Left ventricle myocardium inferior (tissue), 1 donor: ENCODE measurements at regions not wholly inside any gene's neighbourhood (a gene's known extent, or its start where the extent isn't known, plus 50 kb on each side); places are given as distances from the start of the nearest gene placed in this dataset.

Experiments
- DNase-seq: peaks from one replicate; pipeline ENCODE4 v3.0.0-alpha.2; 2020
- H3K27ac ChIP-seq: fragments of 200-600 bp; replicated peaks from 2 replicates; pipeline ENCODE4 v1.8.0; 2021
- H3K27me3 ChIP-seq: fragments of 200-600 bp; 2 replicates; pipeline ENCODE4 v1.8.0; 2021; ENCODE audit warnings: low read depth
- H3K36me3 ChIP-seq: fragments of 200-600 bp; 2 replicates; pipeline ENCODE4 v1.8.0; 2021
- H3K4me1 ChIP-seq: fragments of 200-600 bp; 2 replicates; pipeline ENCODE4 v1.8.0; 2021
- H3K4me3 ChIP-seq: fragments of 200-600 bp; 2 replicates; pipeline ENCODE4 v1.8.0; 2021; ENCODE audit warnings: mild to moderate bottlenecking, moderate library complexity
- H3K9me3 ChIP-seq: fragments of 200-600 bp; replicated peaks from 2 replicates; pipeline ENCODE4 v1.8.0; 2021
- CTCF ChIP-seq: fragments of 200-600 bp; IDR thresholded peaks from 2 replicates; pipeline ENCODE4 v1.8.0; 2021; ENCODE audit warnings: antibody characterized with exemption, mild to moderate bottlenecking, borderline replicate concordance
- intact Hi-C: fragments of 100-400 bp; cut with micrococcal nuclease; formaldehyde crosslinking; loops from one replicate; pipeline ENCODE4 v1.11.0; 2022
- donor health status: DM: no; HTN: yes; CAD: no; lungs with severe emphysema.

GRCh38 chr9:8188723-8189407, 389.3 kb upstream of the DMAC1 start:
- TF ChIP-seq CTCF: no peak
- Histone ChIP-seq H3K9me3 (peaks cover 24% of the 10 kb centered on the region), H3K4me3 (no peak overlapping the region), H3K27me3 (no peaks in the 10 kb centered on the region), H3K36me3 (no peaks in the 10 kb centered on the region), H3K27ac (no peak overlapping the region), H3K4me1 (no peaks in the 10 kb centered on the region)
- no peak for DNase-seq
- intact Hi-C loops: no loop called here

GRCh38 chr9:8186560-8186959, 387.0 kb upstream of the DMAC1 start:
- intact Hi-C loops: no loop called here
- Histone ChIP-seq H3K27ac (no peak overlapping the region), H3K4me1 (no peaks in the 10 kb centered on the region), H3K9me3 (peaks cover 6% of the 10 kb centered on the region), H3K4me3 (no peak overlapping the region), H3K27me3 (no peaks in the 10 kb centered on the region), H3K36me3 (no peaks in the 10 kb centered on the region)
- TF ChIP-seq CTCF: no peak
- DNase-seq: no peak

GRCh38 chr9:8183618-8184017, 384.0 kb upstream of the DMAC1 start:
- H3K4me1 ChIP-seq: no peaks in the 10 kb centered on the region
- no peaks in the 10 kb centered on the region for H3K9me3 ChIP-seq
- no peak for TF ChIP-seq CTCF
- H3K27me3 ChIP-seq: no peaks in the 10 kb centered on the region
- H3K27ac ChIP-seq: no peak overlapping the region
- H3K36me3 ChIP-seq: no peaks in the 10 kb centered on the region
- DNase-seq: no peak
- H3K4me3 ChIP-seq: no peak overlapping the region
- intact Hi-C loops: no loop called here

GRCh38 chr9:8179381-8180053, 379.9 kb upstream of the DMAC1 start:
- no peak for TF ChIP-seq CTCF

GRCh38 chr9:8172000-8172399, 372.4 kb upstream of the DMAC1 start:
- no peak for DNase-seq
- Histone ChIP-seq H3K27me3 (no peaks in the 10 kb centered on the region), H3K4me1 (no peaks in the 10 kb centered on the region), H3K27ac (no peak overlapping the region), H3K36me3 (no peaks in the 10 kb centered on the region), H3K9me3 (no peaks in the 10 kb centered on the region), H3K4me3 (no peak overlapping the region)
- intact Hi-C loops: no loop called here
- TF ChIP-seq CTCF: no peak

More at GRCh38 chr9:8179381-8180053, 379.9 kb upstream of the DMAC1 start:
- DNase-seq: no peak
- Histone ChIP-seq H3K27me3 (no peaks in the 10 kb centered on the region), H3K4me3 (no peak overlapping the region), H3K4me1 (no peaks in the 10 kb centered on the region), H3K27ac (no peak overlapping the region), H3K36me3 (no peaks in the 10 kb centered on the region), H3K9me3 (no peaks in the 10 kb centered on the region)
- intact Hi-C loops: no loop called here
